HepG2 (cell line): ENCODE measurements at regions not wholly inside any gene's neighbourhood (a gene's known extent, or its start where the extent isn't known, plus 50 kb on each side); places are given as distances from the start of the nearest gene placed in this dataset.

ENCODE experiments used
- ATAC-seq: fragments of 200-7000 bp; cut with Tn5 transposase; 3 replicates; pipeline ENCODE4 v1.9.1; 2020; ENCODE audit warnings: mild to moderate bottlenecking, moderate library complexity
- BruUV-seq: library from RNA; stranded (reverse); fragments of 400-500 nt; replicated peaks from 2 replicates; lab custom pipeline; 2021; lab: Mats Ljungman, UMichigan
- CTCF ChIA-PET: fragments of 300-600 bp; formaldehyde crosslinking; extraction: SDS; loops from one replicate; lab custom pipeline; 2021; ENCODE audit warnings: low total read pairs, inconsistent platforms, low intra/inter-chr PET ratio; lab: Yijun Ruan, JAX
- POLR2A ChIA-PET: fragments of 350-600 bp; sonication (Branson Sonifier 250); formaldehyde crosslinking; loops from one replicate; lab custom pipeline; 2020; ENCODE audit warnings: antibody characterized with exemption, inconsistent platforms; lab: Yijun Ruan, JAX
- DNase-seq: peaks from one replicate; pipeline ENCODE4 v3.0.0-alpha.2; 2015; ENCODE audit warnings: low spot score
- FAIRE-seq: peaks from 3 replicates; lab custom pipeline; 2011; peaks lifted over from hg19 to GRCh38; lab: Jason Lieb, UNC
- H2AFZ ChIP-seq: one replicate; pipeline ENCODE4 v1.6.1; 2011; ENCODE audit warnings: low read length, inconsistent platforms
- H3K27ac ChIP-seq: fragments of 300-600 bp; 3 replicates; pipeline ENCODE4 v1.8.0; 2011; ENCODE audit warnings: mixed run types, mild to moderate bottlenecking, mixed read lengths, low read length, inconsistent platforms; ENCODE audit not compliant: insufficient read depth; ENCODE audit errors: extremely low read length
- H3K27me3 ChIP-seq, 2 experiments: fragments of 200-600 bp in 1 of 2; 2 replicates in 1 of 2; 3 replicates in 1 of 2; pipeline versions ENCODE4 v1.6.0 to v1.8.0; 2011; ENCODE audit warnings: low read length in 2 of 2, mild to moderate bottlenecking in 2 of 2, moderate library complexity in 2 of 2, inconsistent platforms in 1 of 2; ENCODE audit not compliant: insufficient read depth in 2 of 2, control insufficient read depth in 1 of 2
- H3K36me3 ChIP-seq, 2 experiments: fragments of 200-600 bp in 1 of 2; replicated peaks in 1 of 2; 2 replicates in 1 of 2; 3 replicates in 1 of 2; pipeline versions ENCODE4 v1.5.1 to v1.8.0; 2011; ENCODE audit warnings: low read length in 2 of 2, inconsistent platforms in 1 of 2; ENCODE audit not compliant: insufficient read depth in 2 of 2, control insufficient read depth in 1 of 2
- H3K4me1 ChIP-seq: 2 replicates; pipeline ENCODE4 v1.5.1; 2012; ENCODE audit warnings: low read length, inconsistent platforms; ENCODE audit not compliant: insufficient read depth
- H3K4me2 ChIP-seq: 2 replicates; pipeline ENCODE4 v1.6.0; 2011; ENCODE audit warnings: low read depth, low read length, inconsistent platforms
- H3K4me3 ChIP-seq, 3 experiments: fragments of 200-600 bp in 1 of 3; sonication (generic), shearing (Covaris generic) in 1 of 3; replicated peaks in 1 of 3; 2 replicates each; pipeline ENCODE4 v1.5.1; 2011 to 2016; ENCODE audit warnings: low read length in 3 of 3, inconsistent platforms in 2 of 3, low read depth in 2 of 3, mild to moderate bottlenecking in 2 of 3, control low read depth in 1 of 3, mixed read lengths in 1 of 3; ENCODE audit not compliant: insufficient read depth in 1 of 3
- H3K79me2 ChIP-seq: one replicate; pipeline ENCODE4 v1.6.1; 2011; ENCODE audit warnings: low read length, inconsistent platforms; ENCODE audit not compliant: insufficient read depth
- H3K9ac ChIP-seq: 2 replicates; pipeline ENCODE4 v1.6.0; 2011; ENCODE audit warnings: mild to moderate bottlenecking, low read depth, low read length, inconsistent platforms; ENCODE audit not compliant: insufficient read depth
- H3K9me3 ChIP-seq: 2 replicates; pipeline ENCODE4 v1.5.1; 2012; ENCODE audit warnings: mild to moderate bottlenecking, low read length
- H4K20me1 ChIP-seq: 2 replicates; pipeline ENCODE4 v1.6.0; 2011; ENCODE audit warnings: inconsistent platforms, mild to moderate bottlenecking, low read length, moderate library complexity; ENCODE audit not compliant: insufficient read depth
- FOSL2 ChIP-seq: sonication (generic); formaldehyde crosslinking; IDR thresholded peaks from 2 replicates; pipeline ENCODE4 v1.4.0; 2020; ENCODE audit warnings: missing genetic modification reagents
- HNF4A ChIP-seq: sonication (generic); formaldehyde crosslinking; IDR thresholded peaks from 2 replicates; pipeline ENCODE4 v1.4.0; 2020; ENCODE audit warnings: missing genetic modification reagents
- MAFF ChIP-seq: IDR thresholded peaks from 2 replicates; pipeline ENCODE4 v1.6.1; 2011; ENCODE audit warnings: low read depth, low read length, improper control_type of control experiment
- MAFK ChIP-seq, 2 experiments: IDR thresholded peaks in 1 of 2; conservative IDR thresholded peaks in 1 of 2; 2 replicates each; pipeline ENCODE4 v1.6.1; 2011; ENCODE audit warnings: improper control_type of control experiment in 2 of 2, low read length in 2 of 2
- MIXL1 ChIP-seq: IDR thresholded peaks from 2 replicates; pipeline ENCODE4 v1.6.1; 2016
- PRMT3 ChIP-seq: sonication (generic); formaldehyde crosslinking; IDR thresholded peaks from 2 replicates; pipeline ENCODE4 v1.8.1; 2022; ENCODE audit warnings: low read depth, mild to moderate bottlenecking, moderate library complexity, missing genetic modification reagents, borderline replicate concordance
- ZFP36 ChIP-seq: fragments of 150-350 bp; IDR thresholded peaks from 2 replicates; pipeline ENCODE4 v1.6.1; 2018; ENCODE audit warnings: borderline replicate concordance, low read length, low read depth; ENCODE audit not compliant: partially characterized antibody
- ZNF235 ChIP-seq: sonication (generic); formaldehyde crosslinking; IDR thresholded peaks from 2 replicates; pipeline ENCODE4 v1.8.1; 2023; ENCODE audit warnings: mild to moderate bottlenecking, missing genetic modification reagents, borderline replicate concordance
- ZNF713 ChIP-seq: sonication (generic); formaldehyde crosslinking; IDR thresholded peaks from 2 replicates; pipeline ENCODE4 v1.4.0; 2020; ENCODE audit warnings: mild to moderate bottlenecking, missing genetic modification reagents
- WGBS: methylation state at CpG from one replicate; pipeline ENCODE4 v1.1.6; 2017; ENCODE audit warnings: low lambda C conversion rate; 5-methylcytosine and 5-hydroxymethylcytosine counted together
- in situ Hi-C: cut with HindIII; loops from 2 replicates; pipeline ENCODE4 v1.10.0; 2017; ENCODE audit warnings: low pct_unique_long_range_greater_than_20kb; ENCODE audit not compliant: extremely low pct_ligation_motif_present
- intact Hi-C: fragments of 100-400 bp; cut with micrococcal nuclease; formaldehyde crosslinking; loops from one replicate; pipeline ENCODE4 v1.10.0; 2022; ENCODE audit not compliant: unreplicated experiment
- TF ChIP-seq, protein P1 (sequence below): fragments of 450-650 bp; IDR thresholded peaks from 2 replicates; pipeline ENCODE4 v1.6.1; 2017; ENCODE audit warnings: mild to moderate bottlenecking
- TF ChIP-seq, protein P2 (sequence below): sonication (generic); formaldehyde crosslinking; IDR thresholded peaks from 2 replicates; pipeline ENCODE4 v1.9.0; 2021; ENCODE audit warnings: missing genetic modification reagents, borderline replicate concordance

DNA sequence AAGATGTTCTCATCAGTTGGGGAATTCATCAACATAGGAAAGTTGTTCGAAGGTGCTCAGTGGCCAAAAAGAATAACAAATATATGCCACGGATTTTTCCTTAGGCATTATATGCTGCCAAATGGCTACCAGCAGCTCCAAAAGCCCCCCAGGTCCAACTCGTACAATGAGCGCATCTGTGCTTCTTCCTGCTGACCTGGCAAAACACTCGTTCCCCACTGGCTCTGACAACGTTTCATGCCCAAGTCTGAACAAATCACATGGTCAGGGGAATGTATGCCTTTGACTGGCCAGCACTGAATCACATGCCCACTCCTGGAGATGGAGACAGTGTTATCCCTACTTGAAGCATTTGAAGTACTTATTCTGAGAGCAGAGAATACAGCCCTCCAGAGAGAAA, 59.9 kb upstream of the SPP1 start:
- intact Hi-C loops: no loop called here
- 80% methylated on average over 6 of the region's 6 CpGs for WGBS
- Histone ChIP-seq H3K4me2 (no peak overlapping the region), H3K4me3 (no peak overlapping the region), H3K4me1 (peaks cover 57% of the 10 kb centered on the region), H3K27ac (no peak overlapping the region), H3K9me3 (no peaks in the 10 kb centered on the region), H2AFZ (no peak overlapping the region), H3K36me3 (no peaks in the 10 kb centered on the region), H4K20me1 (no peaks in the 10 kb centered on the region), H3K27me3 (no peaks in the 10 kb centered on the region), H3K9ac (no peak overlapping the region), H3K79me2 (no peaks in the 10 kb centered on the region)
- DNase-seq (no peak), ATAC-seq (no peak), FAIRE-seq (no peak)
- CTCF ChIA-PET: no interaction called here
- in situ Hi-C loops: no loop called here
- no TSS peak for BruUV-seq
- TF ChIP-seq MAFK (conservative IDR thresholded peaks at IDR 0.05 in 1 of 2, IDR thresholded peaks at IDR 0.05 in 1 of 2; ENCODE audit: low read length in 2 of 2) (peak; percentile 59 to 68), MAFF (peak; percentile 41; the same call in 1 of the 2 replicates), PRMT3 (no peak), ZNF713 (CRISPR knock-in tag) (no peak)
- POLR2A ChIA-PET: no interaction called here

DNA sequence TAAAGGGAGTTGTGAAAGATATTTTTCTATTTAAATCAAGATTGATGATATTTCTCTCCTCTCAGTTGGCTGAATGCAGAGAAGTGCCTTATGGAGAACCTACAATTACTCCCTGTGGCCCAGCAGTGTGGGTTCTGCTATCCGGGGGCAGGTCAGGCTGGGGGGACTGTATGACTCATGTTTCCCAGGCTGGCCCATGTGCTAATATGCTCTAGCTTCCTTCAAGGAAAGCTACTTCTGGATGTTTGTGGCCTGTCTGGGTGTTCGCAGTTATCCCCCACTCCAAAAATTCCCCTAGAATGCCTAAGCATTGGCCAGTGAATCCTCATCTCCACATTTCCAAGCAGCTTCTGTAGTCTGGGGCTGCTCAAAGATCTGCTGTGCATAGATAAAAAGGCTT, 58.9 kb upstream of the SPP1 start:
- no peak overlapping the region for H3K4me3 ChIP-seq
- in situ Hi-C loops (no loop called here), intact Hi-C loops (no loop called here)
- no peak for FAIRE-seq
- H3K9ac ChIP-seq: no peak overlapping the region
- H3K36me3 ChIP-seq: no peaks in the 10 kb centered on the region
- H2AFZ ChIP-seq: no peak overlapping the region
- CTCF ChIA-PET: no interaction called here
- TF ChIP-seq MIXL1 (CRISPR knock-in tag) (no peak), ZNF235 (CRISPR knock-in tag) (no peak), ZFP36 (no peak), FOSL2 (CRISPR knock-in tag) (peak; percentile 38; the same call in 1 of the 2 replicates), HNF4A (CRISPR knock-in tag) (no peak)
- TF ChIP-seq, protein P1, sequence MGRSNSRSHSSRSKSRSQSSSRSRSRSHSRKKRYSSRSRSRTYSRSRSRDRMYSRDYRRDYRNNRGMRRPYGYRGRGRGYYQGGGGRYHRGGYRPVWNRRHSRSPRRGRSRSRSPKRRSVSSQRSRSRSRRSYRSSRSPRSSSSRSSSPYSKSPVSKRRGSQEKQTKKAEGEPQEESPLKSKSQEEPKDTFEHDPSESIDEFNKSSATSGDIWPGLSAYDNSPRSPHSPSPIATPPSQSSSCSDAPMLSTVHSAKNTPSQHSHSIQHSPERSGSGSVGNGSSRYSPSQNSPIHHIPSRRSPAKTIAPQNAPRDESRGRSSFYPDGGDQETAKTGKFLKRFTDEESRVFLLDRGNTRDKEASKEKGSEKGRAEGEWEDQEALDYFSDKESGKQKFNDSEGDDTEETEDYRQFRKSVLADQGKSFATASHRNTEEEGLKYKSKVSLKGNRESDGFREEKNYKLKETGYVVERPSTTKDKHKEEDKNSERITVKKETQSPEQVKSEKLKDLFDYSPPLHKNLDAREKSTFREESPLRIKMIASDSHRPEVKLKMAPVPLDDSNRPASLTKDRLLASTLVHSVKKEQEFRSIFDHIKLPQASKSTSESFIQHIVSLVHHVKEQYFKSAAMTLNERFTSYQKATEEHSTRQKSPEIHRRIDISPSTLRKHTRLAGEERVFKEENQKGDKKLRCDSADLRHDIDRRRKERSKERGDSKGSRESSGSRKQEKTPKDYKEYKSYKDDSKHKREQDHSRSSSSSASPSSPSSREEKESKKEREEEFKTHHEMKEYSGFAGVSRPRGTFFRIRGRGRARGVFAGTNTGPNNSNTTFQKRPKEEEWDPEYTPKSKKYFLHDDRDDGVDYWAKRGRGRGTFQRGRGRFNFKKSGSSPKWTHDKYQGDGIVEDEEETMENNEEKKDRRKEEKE: no peak
- TF ChIP-seq, protein P2, sequence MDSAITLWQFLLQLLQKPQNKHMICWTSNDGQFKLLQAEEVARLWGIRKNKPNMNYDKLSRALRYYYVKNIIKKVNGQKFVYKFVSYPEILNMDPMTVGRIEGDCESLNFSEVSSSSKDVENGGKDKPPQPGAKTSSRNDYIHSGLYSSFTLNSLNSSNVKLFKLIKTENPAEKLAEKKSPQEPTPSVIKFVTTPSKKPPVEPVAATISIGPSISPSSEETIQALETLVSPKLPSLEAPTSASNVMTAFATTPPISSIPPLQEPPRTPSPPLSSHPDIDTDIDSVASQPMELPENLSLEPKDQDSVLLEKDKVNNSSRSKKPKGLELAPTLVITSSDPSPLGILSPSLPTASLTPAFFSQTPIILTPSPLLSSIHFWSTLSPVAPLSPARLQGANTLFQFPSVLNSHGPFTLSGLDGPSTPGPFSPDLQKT: no peak
- TF ChIP-seq, all 625 proteins: peak for 1
- ATAC-seq (no peak), DNase-seq (no peak)
- H3K27me3 ChIP-seq: no peaks in the 10 kb centered on the region
- POLR2A ChIA-PET: no interaction called here
- no peaks in the 10 kb centered on the region for H3K9me3 ChIP-seq
- H3K27ac ChIP-seq: no peak overlapping the region
- peaks cover 47% of the 10 kb centered on the region for H3K4me1 ChIP-seq
- H3K79me2 ChIP-seq: no peaks in the 10 kb centered on the region
- no peaks in the 10 kb centered on the region for H4K20me1 ChIP-seq
- H3K4me2 ChIP-seq: no peak overlapping the region
- 90% methylated on average over 2 of the region's 2 CpGs for WGBS
- BruUV-seq: no TSS peak
